GM10266 (cell line): ENCODE measurements at regions not wholly inside any gene's neighbourhood (a gene's known extent, or its start where the extent isn't known, plus 50 kb on each side); places are given as distances from the start of the nearest gene placed in this dataset.

Source experiments
- DNase-seq: peaks from one replicate; pipeline ENCODE4 v3.0.0; 2012; ENCODE audit errors: extremely low spot score
- TF ChIP-seq, protein P1 (sequence below): IDR thresholded peaks from 2 replicates; pipeline ENCODE4 v1.5.1; 2012; ENCODE audit warnings: mild to moderate bottlenecking, low read depth; ENCODE audit not compliant: control insufficient read depth, insufficient read depth; ENCODE audit errors: missing control alignments

DNA sequence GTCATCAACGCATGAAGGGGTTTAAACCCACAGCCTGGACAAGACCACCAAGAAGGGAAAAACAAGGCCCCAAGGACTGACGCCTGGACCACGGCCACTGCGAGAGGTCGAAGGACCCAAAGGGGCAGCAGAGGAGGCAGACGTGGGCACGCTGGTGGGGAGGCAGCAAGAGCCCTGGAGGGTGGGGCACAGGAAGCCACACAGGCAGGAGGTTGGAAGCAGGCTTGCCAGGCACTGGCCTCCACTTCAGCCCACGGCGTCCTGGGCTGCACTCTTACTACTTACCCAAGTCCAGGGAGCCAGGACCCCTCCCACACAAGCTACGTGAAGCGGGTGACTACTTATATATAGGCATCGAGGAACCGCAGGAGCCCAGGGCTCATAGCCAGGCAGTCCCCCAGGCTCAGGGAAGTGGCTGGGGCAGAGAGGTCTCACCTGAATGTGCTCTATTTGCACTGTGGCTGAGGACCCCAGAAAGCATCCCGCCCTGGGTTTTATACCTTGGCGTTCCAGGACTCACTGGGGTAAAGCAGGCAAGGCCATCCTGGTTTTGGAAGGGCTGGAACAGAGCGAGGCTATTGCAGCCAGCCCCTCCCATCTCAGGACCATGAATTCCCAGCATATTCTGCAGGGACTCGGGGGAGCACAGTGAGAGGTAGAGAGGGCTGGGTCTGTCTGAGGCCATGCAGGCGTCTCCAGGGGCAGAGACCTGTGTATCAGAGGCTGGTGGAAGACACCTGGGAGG, 113.8 kb upstream of the AFDN start:
- DNase-seq = peak; percentile 16
- TF ChIP-seq, protein P1, sequence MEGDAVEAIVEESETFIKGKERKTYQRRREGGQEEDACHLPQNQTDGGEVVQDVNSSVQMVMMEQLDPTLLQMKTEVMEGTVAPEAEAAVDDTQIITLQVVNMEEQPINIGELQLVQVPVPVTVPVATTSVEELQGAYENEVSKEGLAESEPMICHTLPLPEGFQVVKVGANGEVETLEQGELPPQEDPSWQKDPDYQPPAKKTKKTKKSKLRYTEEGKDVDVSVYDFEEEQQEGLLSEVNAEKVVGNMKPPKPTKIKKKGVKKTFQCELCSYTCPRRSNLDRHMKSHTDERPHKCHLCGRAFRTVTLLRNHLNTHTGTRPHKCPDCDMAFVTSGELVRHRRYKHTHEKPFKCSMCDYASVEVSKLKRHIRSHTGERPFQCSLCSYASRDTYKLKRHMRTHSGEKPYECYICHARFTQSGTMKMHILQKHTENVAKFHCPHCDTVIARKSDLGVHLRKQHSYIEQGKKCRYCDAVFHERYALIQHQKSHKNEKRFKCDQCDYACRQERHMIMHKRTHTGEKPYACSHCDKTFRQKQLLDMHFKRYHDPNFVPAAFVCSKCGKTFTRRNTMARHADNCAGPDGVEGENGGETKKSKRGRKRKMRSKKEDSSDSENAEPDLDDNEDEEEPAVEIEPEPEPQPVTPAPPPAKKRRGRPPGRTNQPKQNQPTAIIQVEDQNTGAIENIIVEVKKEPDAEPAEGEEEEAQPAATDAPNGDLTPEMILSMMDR = no peak

DNA sequence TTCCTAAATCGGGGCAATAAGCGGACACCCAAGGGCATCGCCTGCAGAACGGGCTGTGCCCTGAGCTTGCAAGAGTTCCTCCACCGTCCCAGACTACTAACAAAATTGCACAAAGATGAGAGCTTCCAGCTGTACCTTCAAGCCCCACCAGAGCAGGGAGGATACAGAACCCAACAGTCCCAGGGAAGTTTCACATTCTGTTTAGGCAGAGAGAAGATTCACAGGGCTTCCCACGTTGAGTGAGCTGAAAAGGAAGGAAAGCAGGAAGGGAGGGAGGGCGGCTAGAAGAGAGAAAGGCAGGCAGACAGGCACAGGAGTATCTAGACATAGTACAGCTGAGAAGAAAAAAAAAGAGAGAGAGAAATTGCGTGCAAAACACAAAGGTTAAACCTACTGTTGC, 112.6 kb upstream of the AFDN start:
- TF ChIP-seq, protein P1 = no peak
- DNase-seq = no peak

DNA sequence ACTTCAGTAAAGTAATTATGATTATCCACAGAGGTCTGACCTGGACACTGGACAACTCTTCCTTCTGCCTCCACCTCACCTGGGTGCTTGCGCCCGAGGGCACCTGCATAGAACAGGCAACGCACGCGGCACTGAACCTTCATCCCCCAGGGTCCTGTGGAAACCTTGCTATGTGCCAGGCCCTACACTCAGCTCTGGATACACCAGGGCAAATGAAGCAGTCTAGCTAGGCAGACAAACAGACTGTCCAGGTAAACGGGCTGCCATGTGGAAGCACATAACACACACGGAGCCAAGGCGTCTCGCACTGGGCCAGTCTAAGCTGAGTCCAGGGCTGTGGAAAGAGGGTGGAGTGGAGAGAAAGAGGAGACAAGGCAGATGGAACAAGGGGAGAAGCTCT, 109.3 kb upstream of the AFDN start:
- TF ChIP-seq, protein P1 = no peak
- DNase-seq = no peak

DNA sequence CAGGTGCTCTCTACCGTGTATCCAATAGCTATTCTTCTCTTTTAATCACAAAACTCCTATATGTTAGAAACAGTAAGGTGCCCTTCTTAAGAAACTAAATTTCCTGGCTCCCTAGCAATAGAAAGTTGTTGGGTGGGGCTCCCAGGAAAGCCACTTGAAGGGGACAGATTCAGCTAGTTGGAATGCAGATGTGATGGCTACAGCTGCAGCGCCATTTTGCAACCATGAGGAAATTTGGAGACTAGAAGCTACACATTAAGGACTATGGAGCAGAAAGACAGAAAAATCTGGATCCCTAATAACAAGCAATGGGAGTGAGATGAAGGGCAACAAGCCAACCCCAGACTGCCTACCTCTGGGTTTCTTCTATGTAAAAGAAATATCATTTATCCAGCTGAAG, 108.8 kb upstream of the AFDN start:
- TF ChIP-seq, protein P1 = no peak
- DNase-seq = no peak

DNA sequence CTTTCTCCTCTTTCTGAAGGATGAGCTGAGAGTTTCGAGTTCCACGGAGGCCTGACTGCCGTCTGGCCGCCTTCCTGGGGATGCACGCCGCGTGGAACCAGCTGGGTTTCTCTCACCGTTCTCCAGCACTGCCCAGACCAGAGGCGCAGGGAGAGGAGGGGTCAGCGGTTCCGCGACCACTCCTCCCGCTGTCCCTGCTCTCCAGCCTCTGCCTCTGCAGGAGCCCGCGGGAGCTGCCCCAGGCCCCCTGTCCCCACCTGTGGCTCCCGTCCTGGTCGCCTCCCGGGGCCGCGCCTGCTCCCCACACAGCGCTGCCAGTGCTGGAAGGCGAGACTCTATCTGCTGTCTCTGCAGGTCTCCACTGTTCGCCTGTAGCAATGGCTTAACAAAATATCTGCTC, 106.8 kb upstream of the AFDN start:
- TF ChIP-seq, protein P1 = no peak
- no peak for DNase-seq

DNA sequence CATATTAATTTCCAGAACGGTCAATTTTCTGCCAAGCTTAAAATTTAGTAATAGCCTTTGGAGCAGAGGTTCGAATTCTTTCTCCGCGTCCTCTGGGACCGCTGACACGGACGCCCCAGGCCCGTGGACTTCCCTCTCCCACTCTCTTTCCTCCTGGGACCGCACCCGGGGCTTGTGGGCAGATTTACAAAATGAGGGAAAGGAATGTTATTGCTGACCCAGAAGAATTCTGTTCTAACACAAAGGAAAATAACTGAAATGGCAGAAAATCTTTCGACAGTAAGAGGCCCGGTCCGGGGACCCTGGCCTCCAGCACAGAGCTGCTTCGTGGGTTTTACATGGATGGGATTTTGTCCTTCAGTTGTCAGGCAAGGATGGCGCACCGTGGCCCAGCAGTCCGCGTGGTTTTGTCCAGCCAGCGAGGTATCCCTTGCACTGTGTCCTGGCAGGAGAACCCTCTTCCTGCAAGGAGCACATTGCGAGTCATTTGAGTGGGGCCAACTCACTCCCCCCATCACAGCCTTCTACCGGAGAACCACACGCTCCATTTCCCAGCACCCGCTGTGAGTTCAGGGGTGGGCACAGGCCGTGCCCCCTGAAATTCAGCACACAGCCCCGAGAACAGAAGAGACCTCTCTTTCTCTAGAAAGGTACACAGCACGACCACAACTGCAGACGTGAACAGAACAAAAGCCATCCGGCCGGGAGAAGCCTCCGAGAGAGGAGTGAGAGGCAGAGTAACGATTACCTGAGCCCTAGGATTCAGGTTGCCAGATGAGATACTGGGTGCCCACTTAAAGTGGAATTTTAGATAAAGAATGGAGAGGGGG, 106.0 kb upstream of the AFDN start:
- DNase-seq = no peak
- TF ChIP-seq, protein P1 = no peak

DNA sequence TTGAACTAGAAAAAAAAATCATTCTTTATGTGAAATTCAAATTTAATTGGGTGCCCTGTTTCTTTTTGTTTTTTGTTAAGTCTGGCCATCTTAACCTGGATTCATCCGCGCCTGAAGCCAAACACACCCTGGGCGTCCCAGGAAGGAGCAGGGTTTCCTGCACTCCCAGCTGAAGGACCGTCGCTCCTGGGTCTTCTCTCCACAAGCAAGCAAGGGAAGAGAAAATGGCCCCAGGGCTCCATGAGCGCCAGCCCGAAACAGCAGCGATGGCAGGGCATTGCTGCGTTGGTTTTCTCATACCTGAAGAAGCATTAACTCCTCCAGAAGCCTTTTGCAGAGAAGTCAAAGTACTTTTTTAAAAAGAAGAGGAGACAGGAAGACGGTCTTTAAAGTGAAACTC, 105.4 kb upstream of the AFDN start:
- TF ChIP-seq, protein P1 = no peak
- no peak for DNase-seq
